Body of pancreas (tissue), 4 donors: ENCODE measurements at regions not wholly inside any gene's neighbourhood (a gene's known extent, or its start where the extent isn't known, plus 50 kb on each side); places are given as distances from the start of the nearest gene placed in this dataset.

Experiments
- ATAC-seq: fragments of 150-250 bp; one replicate; pipeline ENCODE4 v1.9.1; 2016
- DNase-seq, 4 donors: peaks; one replicate each; pipeline ENCODE4 v3.0.0-alpha.2; 2019
- H3K27ac ChIP-seq, 4 donors: fragments of 200-600 bp; sonication (generic); 1 replicate in 3 of 4; 2 replicates in 1 of 4; pipeline versions ENCODE4 v1.5.1 to v1.6.1; 2016 to 2019; ENCODE audit warnings: mild to moderate bottlenecking in 1 of 4, mixed read lengths in 1 of 4, moderate library complexity in 1 of 4
- H3K27me3 ChIP-seq, 2 donors: fragments of 200-600 bp; sonication (generic); one replicate each; pipeline ENCODE4 v1.6.0; 2016; ENCODE audit warnings: mild to moderate bottlenecking in 1 of 2
- H3K36me3 ChIP-seq, 2 donors: fragments of 200-600 bp; sonication (generic); replicated peaks in 1 of 2; 2 replicates each; pipeline ENCODE4 v1.5.1; 2016; ENCODE audit warnings: low read depth in 2 of 2; ENCODE audit not compliant: insufficient read depth in 1 of 2
- H3K4me1 ChIP-seq: fragments of 200-600 bp; sonication (generic); one replicate; pipeline ENCODE4 v1.6.0; 2016
- H3K4me3 ChIP-seq, 2 donors: fragments of 200-600 bp; sonication (generic); 1 replicate in 1 of 2; 2 replicates in 1 of 2; pipeline ENCODE4 v1.5.1; 2016 to 2019
- H3K9me3 ChIP-seq, 3 donors: fragments of 200-600 bp; sonication (generic); 1 replicate in 2 of 3; 2 replicates in 1 of 3; pipeline ENCODE4 v1.5.1; 2016
- CTCF ChIP-seq, 7 experiments: fragments of 450-650 bp in 4 of 7; fragments of 200-600 bp in 3 of 7; sonication (generic) in 3 of 7; IDR thresholded peaks; one replicate each; pipeline ENCODE4 v1.5.1; 2016 to 2019; ENCODE audit warnings: antibody characterized with exemption in 7 of 7
- POLR2A ChIP-seq, 3 donors: fragments of 450-650 bp; IDR thresholded peaks; one replicate each; pipeline ENCODE4 v1.6.1; 2016; ENCODE audit warnings: antibody characterized with exemption in 3 of 3, mild to moderate bottlenecking in 2 of 3
- WGBS, 2 donors: methylation state at CpG; one replicate each; pipeline ENCODE4 v1.1.5; 2017; 5-methylcytosine and 5-hydroxymethylcytosine counted together
- intact Hi-C: fragments of 100-400 bp; cut with DNase I; formaldehyde crosslinking; loops from one replicate; pipeline ENCODE4 v1.15.1; 2023

DNA sequence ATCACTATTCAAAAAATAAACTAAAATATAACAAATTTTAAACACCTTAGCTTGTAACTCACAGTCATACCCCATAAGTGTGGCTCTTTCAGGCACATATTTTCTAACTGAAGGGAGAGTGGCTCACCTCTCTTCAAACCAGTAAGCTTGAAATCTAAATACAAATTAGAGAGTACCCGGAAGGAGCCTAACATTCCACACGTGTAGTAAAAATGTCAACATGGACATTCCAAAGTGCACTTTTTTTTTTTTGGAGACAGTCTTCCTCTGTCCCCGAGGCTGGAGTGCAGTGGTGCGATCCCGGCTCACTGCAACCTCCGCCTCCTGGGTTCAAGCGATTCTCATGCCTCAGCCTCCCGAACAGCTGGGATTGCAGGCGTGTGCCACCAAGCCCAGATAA, 275.6 kb upstream of the ADGRL2 start:
- intact Hi-C loops, result no loop called here
- ATAC-seq, result peak; percentile 77
- 53 to 65% methylated on average over 9 of the region's 9 CpGs for WGBS, 2 donors

GRCh38 chr1:81519987-81520386, 280.7 kb upstream of the ADGRL2 start:
- ATAC-seq (no peak), DNase-seq (no peak)
- intact Hi-C loops, result no loop called here
- TF ChIP-seq CTCF (IDR thresholded peaks at IDR 0.05) (no peak), POLR2A (IDR thresholded peaks at IDR 0.05) (no peak)
- no peaks in the 10 kb centered on the region for H3K27me3 ChIP-seq
- no peaks in the 10 kb centered on the region for H3K36me3 ChIP-seq
- 80 to 88% methylated on average over 1 of the region's 1 CpG for WGBS, 2 donors
- H3K4me1 ChIP-seq, result no peaks in the 10 kb centered on the region
- no peaks in the 10 kb centered on the region for H3K9me3 ChIP-seq
- H3K4me3 ChIP-seq, result no peak overlapping the region
- no peak overlapping the region for H3K27ac ChIP-seq

More for the DNA sequence above, 275.6 kb upstream of the ADGRL2 start:
- no peak for DNase-seq
- H3K4me3 ChIP-seq, result no peak overlapping the region
- H3K36me3 ChIP-seq, result no peaks in the 10 kb centered on the region
- TF ChIP-seq CTCF (IDR thresholded peaks at IDR 0.05) (no peak), POLR2A (IDR thresholded peaks at IDR 0.05) (no peak)
- H3K9me3 ChIP-seq, result no peaks in the 10 kb centered on the region
- H3K27me3 ChIP-seq, result no peaks in the 10 kb centered on the region
- H3K4me1 ChIP-seq, result no peaks in the 10 kb centered on the region
- peak overlapping the region in 1 of 4 donors; percentile 41 for H3K27ac ChIP-seq

GRCh38 chr1:81517987-81518386, 282.7 kb upstream of the ADGRL2 start:
- intact Hi-C loops, result no loop called here
- Histone ChIP-seq H3K9me3 (no peaks in the 10 kb centered on the region), H3K27ac (no peak overlapping the region), H3K4me1 (no peaks in the 10 kb centered on the region), H3K4me3 (no peak overlapping the region), H3K36me3 (no peaks in the 10 kb centered on the region), H3K27me3 (no peaks in the 10 kb centered on the region)
- ATAC-seq, result no peak
- no peak for DNase-seq
- TF ChIP-seq CTCF (IDR thresholded peaks at IDR 0.05) (no peak), POLR2A (IDR thresholded peaks at IDR 0.05) (no peak)
- 10 to 15% methylated on average over 8 of the region's 8 CpGs for WGBS, 2 donors

GRCh38 chr1:81513796-81514354, 286.9 kb upstream of the ADGRL2 start:
- DNase-seq (no peak), ATAC-seq (no peak)
- WGBS, 2 donors, result 75 to 83% methylated on average over 2 of the region's 2 CpGs
- Histone ChIP-seq H3K4me1 (peaks cover 9% of the 10 kb centered on the region), H3K27me3 (no peaks in the 10 kb centered on the region), H3K4me3 (no peak overlapping the region), H3K36me3 (no peaks in the 10 kb centered on the region), H3K27ac (no peak overlapping the region), H3K9me3 (no peaks in the 10 kb centered on the region)
- intact Hi-C loops, result no loop called here
- TF ChIP-seq CTCF (IDR thresholded peaks at IDR 0.05) (no peak), POLR2A (IDR thresholded peaks at IDR 0.05) (no peak)

DNA sequence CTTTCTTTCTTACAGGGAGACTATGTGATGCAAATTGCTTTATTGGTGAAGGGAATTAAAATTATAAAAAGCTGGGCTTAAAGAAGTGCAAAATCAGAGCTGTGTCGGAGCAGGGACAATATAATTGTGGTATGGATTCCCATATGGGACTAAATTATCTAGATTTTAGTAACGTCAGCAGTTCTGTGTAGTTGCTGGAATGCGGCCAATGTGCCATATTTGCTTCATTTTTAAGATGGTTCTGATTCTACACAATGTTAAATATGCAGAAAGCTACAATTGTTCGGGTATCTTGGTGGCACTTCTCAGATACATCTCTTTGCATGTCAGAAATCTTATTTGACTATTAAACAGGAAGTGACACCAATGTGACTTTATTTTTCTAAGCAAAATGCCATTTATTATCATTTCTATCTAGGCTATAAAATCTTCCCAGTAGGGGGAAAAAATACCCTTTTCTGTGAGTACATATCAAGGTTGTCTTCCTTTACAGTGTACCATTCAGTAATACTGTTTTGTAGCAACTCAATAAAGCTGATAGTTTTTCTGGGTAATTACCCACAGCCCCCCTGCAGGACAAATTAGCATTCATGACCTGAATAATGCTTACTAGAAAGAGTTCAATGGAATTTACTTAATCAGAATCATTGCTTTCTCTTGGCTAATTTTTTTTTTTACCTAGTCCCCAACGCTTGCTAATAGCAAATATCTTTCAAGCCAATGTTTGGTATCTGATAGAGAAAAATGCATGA, 288.3 kb upstream of the ADGRL2 start:
- ATAC-seq (no peak), DNase-seq (no peak)
- no peak for TF ChIP-seq POLR2A (IDR thresholded peaks at IDR 0.05)
- TF ChIP-seq CTCF (IDR thresholded peaks at IDR 0.05), result no peak
- peak overlapping the region in 1 of 4 donors; percentile 34 for H3K27ac ChIP-seq
- no peaks in the 10 kb centered on the region for H3K27me3 ChIP-seq
- H3K4me3 ChIP-seq, result no peak overlapping the region
- H3K36me3 ChIP-seq, result no peaks in the 10 kb centered on the region
- no peaks in the 10 kb centered on the region for H3K9me3 ChIP-seq
- intact Hi-C loops, result no loop called here
- H3K4me1 ChIP-seq, result peaks cover 9% of the 10 kb centered on the region
- 58 to 64% methylated on average over 5 of the region's 5 CpGs for WGBS, 2 donors
